ENCODE measurements at regions not wholly inside any gene's neighbourhood (a gene's known extent, or its start where the extent isn't known, plus 50 kb on each side); places are given as distances from the start of the nearest gene placed in this dataset.

GRCh38 chr10:32174349-32174893, 118.2 kb upstream of the KIF5B start:
- Mint-ChIP-seq H3K4me3 (no peak overlapping the region), H3K4me1 (peaks cover 11% of the 10 kb centered on the region), H3K9me3 (no peaks in the 10 kb centered on the region), H3K27ac (no peak overlapping the region), H3K36me3 (ENCODE audit: low read depth) (no peaks in the 10 kb centered on the region), H3K27me3 (ENCODE audit: low read depth) (no peaks in the 10 kb centered on the region)
- TF ChIP-seq CTCF (IDR thresholded peaks at IDR 0.05; ENCODE audit: unreplicated experiment in 3 of 3): no peak

DNA sequence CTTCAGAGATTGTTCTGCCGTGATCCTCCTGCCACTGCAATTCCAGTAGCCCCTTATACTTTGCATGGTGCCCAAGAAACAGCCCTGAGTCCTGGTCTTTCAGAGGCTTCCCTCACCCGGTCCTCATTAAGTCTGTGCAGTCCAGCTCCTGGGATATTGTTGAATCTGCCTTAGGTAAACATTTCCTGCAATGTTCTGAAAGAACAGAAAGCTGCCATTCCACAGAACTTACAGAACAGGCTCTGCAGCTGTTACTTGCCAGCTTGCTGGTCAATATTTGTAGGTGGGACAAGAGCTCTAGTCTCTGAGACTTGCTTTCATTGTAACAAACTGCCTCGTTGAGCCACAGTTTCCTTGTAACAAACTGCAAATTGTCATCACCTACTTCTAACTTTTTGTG, 115.0 kb upstream of the KIF5B start:
- Mint-ChIP-seq H3K27ac (no peak overlapping the region), H3K4me1 (peaks cover 25% of the 10 kb centered on the region), H3K36me3 (ENCODE audit: low read depth) (no peaks in the 10 kb centered on the region), H3K27me3 (ENCODE audit: low read depth) (no peaks in the 10 kb centered on the region), H3K4me3 (no peak overlapping the region), H3K9me3 (no peaks in the 10 kb centered on the region)
- no peak for TF ChIP-seq CTCF (IDR thresholded peaks at IDR 0.05; ENCODE audit: unreplicated experiment in 3 of 3)

GRCh38 chr10:32169556-32169955, 113.3 kb upstream of the KIF5B start:
- no peaks in the 10 kb centered on the region for H3K27me3 Mint-ChIP-seq (ENCODE audit: low read depth)
- H3K36me3 Mint-ChIP-seq (ENCODE audit: low read depth): no peaks in the 10 kb centered on the region
- no peak for TF ChIP-seq CTCF (IDR thresholded peaks at IDR 0.05; ENCODE audit: unreplicated experiment in 3 of 3)
- H3K4me1 Mint-ChIP-seq: peaks cover 37% of the 10 kb centered on the region
- H3K4me3 Mint-ChIP-seq: peak overlapping the region in 1 of 3 experiments; percentile 66
- H3K9me3 Mint-ChIP-seq: no peaks in the 10 kb centered on the region
- H3K27ac Mint-ChIP-seq: no peak overlapping the region

- Mint-ChIP-seq H3K9me3 (no peaks in the 10 kb centered on the region), H3K4me3 (no peak overlapping the region), H3K36me3 (ENCODE audit: low read depth) (no peaks in the 10 kb centered on the region), H3K27me3 (ENCODE audit: low read depth) (no peaks in the 10 kb centered on the region), H3K4me1 (peaks cover 45% of the 10 kb centered on the region), H3K27ac (no peak overlapping the region)
- no peak for TF ChIP-seq CTCF (IDR thresholded peaks at IDR 0.05; ENCODE audit: unreplicated experiment in 3 of 3)
Observed at GRCh38 chr10:32167450-32167849, 111.2 kb upstream of the KIF5B start.

GRCh38 chr10:32166365-32166764, 110.1 kb upstream of the KIF5B start:
- no peak for TF ChIP-seq CTCF (IDR thresholded peaks at IDR 0.05; ENCODE audit: unreplicated experiment in 3 of 3)
- Mint-ChIP-seq H3K4me1 (peaks cover 50% of the 10 kb centered on the region), H3K9me3 (no peaks in the 10 kb centered on the region), H3K27me3 (ENCODE audit: low read depth) (no peaks in the 10 kb centered on the region), H3K36me3 (ENCODE audit: low read depth) (no peaks in the 10 kb centered on the region), H3K27ac (no peak overlapping the region), H3K4me3 (no peak overlapping the region)

- H3K4me3 Mint-ChIP-seq: no peak overlapping the region
Observed at GRCh38 chr10:32163762-32164148, 107.5 kb upstream of the KIF5B start.

More at GRCh38 chr10:32163762-32164148, 107.5 kb upstream of the KIF5B start:
- H3K4me1 Mint-ChIP-seq: peaks cover 43% of the 10 kb centered on the region
- H3K9me3 Mint-ChIP-seq: no peaks in the 10 kb centered on the region
- TF ChIP-seq CTCF (IDR thresholded peaks at IDR 0.05; ENCODE audit: unreplicated experiment in 3 of 3): no peak
- no peaks in the 10 kb centered on the region for H3K27me3 Mint-ChIP-seq (ENCODE audit: low read depth)
- H3K36me3 Mint-ChIP-seq (ENCODE audit: low read depth): no peaks in the 10 kb centered on the region
- no peak overlapping the region for H3K27ac Mint-ChIP-seq

Measured in nephron (organoid).